CD4-positive, alpha-beta T cell (primary cell): ENCODE measurements at regions not wholly inside any gene's neighbourhood (a gene's known extent, or its start where the extent isn't known, plus 50 kb on each side); places are given as distances from the start of the nearest gene placed in this dataset.

Experiments
- ATAC-seq: fragments of 200-7000 bp; cut with Tn5 transposase; one replicate; pipeline ENCODE4 v1.10.0; 2022; ENCODE audit warnings: mild to moderate bottlenecking; ENCODE audit not compliant: poor library complexity
- CTCF ChIA-PET: fragments of 350-600 bp; sonication (Branson Sonifier 250); formaldehyde crosslinking; loops from one replicate; lab custom pipeline; 2021; ENCODE audit warnings: antibody characterized with exemption, inconsistent platforms; lab: Charles Lee
- POLR2A ChIA-PET: fragments of 350-600 bp; sonication (Branson Sonifier 250); formaldehyde crosslinking; loops from one replicate; lab custom pipeline; 2021; ENCODE audit warnings: antibody characterized with exemption, inconsistent platforms; lab: Charles Lee
- DNase-seq, 14 experiments: peaks; one replicate each; pipeline ENCODE4 v3.0.0-alpha.2; 2013 to 2020; ENCODE audit warnings: mixed read lengths in 2 of 14
- H3K27ac ChIP-seq, 2 donors: one replicate each; pipeline versions ENCODE4 v1.5.1 to v1.7.0; 2013; ENCODE audit warnings: low read length in 2 of 2, low read depth in 1 of 2, mild to moderate bottlenecking in 1 of 2
- H3K27me3 ChIP-seq, 2 experiments: 1 replicate in 1 of 2; 2 replicates in 1 of 2; pipeline versions ENCODE4 v1.6.1 to v1.7.0; 2013; ENCODE audit warnings: low read length in 2 of 2, control low read depth in 1 of 2, mild to moderate bottlenecking in 1 of 2, moderate library complexity in 1 of 2; ENCODE audit not compliant: insufficient read depth in 2 of 2, control insufficient read depth in 1 of 2
- H3K36me3 ChIP-seq: one replicate; pipeline ENCODE4 v1.6.1; 2013; ENCODE audit warnings: low read length, control low read depth; ENCODE audit not compliant: insufficient read depth
- H3K4me1 ChIP-seq: one replicate; pipeline ENCODE4 v1.6.1; 2013; ENCODE audit warnings: low read length, control low read depth; ENCODE audit not compliant: insufficient read depth
- H3K4me3 ChIP-seq: one replicate; pipeline ENCODE4 v1.5.1; 2013; ENCODE audit warnings: mild to moderate bottlenecking, low read length, moderate library complexity
- H3K9me3 ChIP-seq, 2 experiments: 1 replicate in 1 of 2; 2 replicates in 1 of 2; pipeline versions ENCODE4 v1.6.1 to v1.7.0; 2013; ENCODE audit warnings: low read length in 2 of 2, mild to moderate bottlenecking in 2 of 2, control low read depth in 1 of 2, moderate library complexity in 1 of 2; ENCODE audit not compliant: control insufficient read depth in 1 of 2, insufficient read depth in 1 of 2
- H3K27ac Mint-ChIP-seq: one replicate; pipeline ENCODE4 v1.8.0; 2020; ENCODE audit warnings: mixed read lengths
- H3K27me3 Mint-ChIP-seq: one replicate; pipeline ENCODE4 v1.8.0; 2021; ENCODE audit warnings: mixed read lengths
- H3K36me3 Mint-ChIP-seq: one replicate; pipeline ENCODE4 v1.8.0; 2021; ENCODE audit warnings: low read depth, mixed read lengths
- H3K4me1 Mint-ChIP-seq: one replicate; pipeline ENCODE4 v1.8.0; 2021; ENCODE audit warnings: low read depth, mixed read lengths
- H3K4me3 Mint-ChIP-seq: one replicate; pipeline ENCODE4 v1.8.0; 2020; ENCODE audit warnings: mild to moderate bottlenecking, mixed read lengths
- H3K9me3 Mint-ChIP-seq: one replicate; pipeline ENCODE4 v1.8.0; 2020; ENCODE audit warnings: mixed read lengths
- CTCF ChIP-seq: fragments of 200-600 bp; IDR thresholded peaks from one replicate; pipeline ENCODE4 v1.8.0; 2022; ENCODE audit warnings: antibody characterized with exemption, mild to moderate bottlenecking
- intact Hi-C, 2 experiments: fragments of 100-400 bp; cut with DNase I in 1 of 2; cut with micrococcal nuclease in 1 of 2; formaldehyde crosslinking; loops; one replicate each; pipeline versions ENCODE4 v1.15.1 to v1.9.0; 2023 to 2025; cut with DNase I, micrococcal nuclease

- Mint-ChIP-seq H3K9me3 (no peaks in the 10 kb centered on the region), H3K36me3 (no peaks in the 10 kb centered on the region), H3K4me3 (no peak overlapping the region), H3K4me1 (peaks cover 27% of the 10 kb centered on the region), H3K27ac (no peak overlapping the region), H3K27me3 (no peaks in the 10 kb centered on the region)
- H3K36me3 ChIP-seq = no peaks in the 10 kb centered on the region
- intact Hi-C loops = no loop called here
- H3K27ac ChIP-seq = no peak overlapping the region
- CTCF ChIA-PET = no interaction called here
- H3K9me3 ChIP-seq = peaks cover 0 to 4% of the 10 kb centered on the region in 2 experiments
- no peak for TF ChIP-seq CTCF
- POLR2A ChIA-PET = no interaction called here
- peaks cover 13% of the 10 kb centered on the region for H3K4me1 ChIP-seq
- no peak for DNase-seq
- no peak overlapping the region for H3K4me3 ChIP-seq
- ATAC-seq = no peak
- no peaks in the 10 kb centered on the region for H3K27me3 ChIP-seq
Observed at GRCh38 chr18:24656050-24656449, 195.6 kb downstream of the HRH4 start.

GRCh38 chr18:24656551-24657443 is 196.4 kb downstream of the HRH4 start:
- no peak overlapping the region for H3K27ac ChIP-seq
- peaks cover 14% of the 10 kb centered on the region for H3K4me1 ChIP-seq
- no peak overlapping the region for H3K4me3 Mint-ChIP-seq
- DNase-seq (no peak), ATAC-seq (no peak)
- no peak for TF ChIP-seq CTCF
- intact Hi-C loops = no loop called here
- no peaks in the 10 kb centered on the region for H3K27me3 Mint-ChIP-seq
- ChIA-PET POLR2A (no interaction called here), CTCF (no interaction called here)
- H3K27me3 ChIP-seq = no peaks in the 10 kb centered on the region
- no peak overlapping the region for H3K4me3 ChIP-seq
- no peak overlapping the region for H3K27ac Mint-ChIP-seq
- no peaks in the 10 kb centered on the region for H3K9me3 ChIP-seq
- peaks cover 31% of the 10 kb centered on the region for H3K4me1 Mint-ChIP-seq
- H3K9me3 Mint-ChIP-seq = no peaks in the 10 kb centered on the region
- H3K36me3 ChIP-seq = no peaks in the 10 kb centered on the region
- H3K36me3 Mint-ChIP-seq = no peaks in the 10 kb centered on the region

GRCh38 chr18:24657444-24657842 is 197.0 kb downstream of the HRH4 start:
- Mint-ChIP-seq H3K36me3 (no peaks in the 10 kb centered on the region), H3K4me3 (no peak overlapping the region), H3K27me3 (no peaks in the 10 kb centered on the region), H3K4me1 (peaks cover 35% of the 10 kb centered on the region), H3K27ac (peak overlapping the region; percentile 27), H3K9me3 (no peaks in the 10 kb centered on the region)
- ATAC-seq (no peak), DNase-seq (no peak)
- no peaks in the 10 kb centered on the region for H3K27me3 ChIP-seq
- no peak overlapping the region for H3K27ac ChIP-seq
- intact Hi-C loops = no loop called here
- no peak for TF ChIP-seq CTCF
- H3K36me3 ChIP-seq = no peaks in the 10 kb centered on the region
- CTCF ChIA-PET = no interaction called here
- H3K4me3 ChIP-seq = no peak overlapping the region
- POLR2A ChIA-PET = no interaction called here
- peaks cover 15% of the 10 kb centered on the region for H3K4me1 ChIP-seq
- H3K9me3 ChIP-seq = no peaks in the 10 kb centered on the region
